Type B pancreatic cell (in vitro differentiated cells): ENCODE measurements at regions not wholly inside any gene's neighbourhood (a gene's known extent, or its start where the extent isn't known, plus 50 kb on each side); places are given as distances from the start of the nearest gene placed in this dataset.

ENCODE experiments used
- DNase-seq: peaks from one replicate; pipeline ENCODE4 v3.0.0; 2021; ENCODE audit warnings: mixed read lengths; ENCODE audit not compliant: unreplicated experiment; ENCODE audit errors: extremely low spot score
- H3K27ac Mint-ChIP-seq: 2 replicates; pipeline ENCODE4 v1.8.0; 2021; ENCODE audit warnings: mild to moderate bottlenecking, mixed read lengths
- H3K27me3 Mint-ChIP-seq: 2 replicates; pipeline ENCODE4 v1.8.0; 2021; ENCODE audit warnings: mixed read lengths
- H3K36me3 Mint-ChIP-seq: 2 replicates; pipeline ENCODE4 v1.8.0; 2021; ENCODE audit warnings: mixed read lengths
- H3K4me1 Mint-ChIP-seq: one replicate; pipeline ENCODE4 v1.8.0; 2021; ENCODE audit warnings: mixed read lengths; ENCODE audit not compliant: unreplicated experiment
- H3K4me3 Mint-ChIP-seq: 2 replicates; pipeline ENCODE4 v1.8.0; 2021; ENCODE audit warnings: mild to moderate bottlenecking, mixed read lengths
- H3K9me3 Mint-ChIP-seq: 2 replicates; pipeline ENCODE4 v1.8.0; 2021; ENCODE audit warnings: mixed read lengths
- CTCF ChIP-seq: fragments of 200-600 bp; sonication (generic); conservative IDR thresholded peaks from 2 replicates; pipeline ENCODE4 v1.5.0; 2021; ENCODE audit warnings: antibody characterized with exemption, mild to moderate bottlenecking

- Mint-ChIP-seq H3K27me3 (peaks cover 27% of the 10 kb centered on the region), H3K36me3 (no peaks in the 10 kb centered on the region), H3K4me3 (no peak overlapping the region), H3K4me1 (peaks cover 7% of the 10 kb centered on the region), H3K27ac (no peak overlapping the region), H3K9me3 (no peaks in the 10 kb centered on the region)
- no peak for TF ChIP-seq CTCF
- DNase-seq, result no peak
Measured at GRCh38 chrX:130555757-130556156, 154.0 kb downstream of the RBMX2 start.

GRCh38 chrX:130556951-130557350 is 155.2 kb downstream of the RBMX2 start:
- DNase-seq, result no peak
- no peaks in the 10 kb centered on the region for H3K36me3 Mint-ChIP-seq

GRCh38 chrX:130560544-130560943 is 158.8 kb downstream of the RBMX2 start:
- no peak for TF ChIP-seq CTCF
- H3K36me3 Mint-ChIP-seq, result no peaks in the 10 kb centered on the region
- peaks cover 8% of the 10 kb centered on the region for H3K27me3 Mint-ChIP-seq
- H3K27ac Mint-ChIP-seq, result no peak overlapping the region
- H3K4me3 Mint-ChIP-seq, result no peak overlapping the region
- DNase-seq, result no peak
- H3K4me1 Mint-ChIP-seq, result peaks cover 3% of the 10 kb centered on the region
- no peaks in the 10 kb centered on the region for H3K9me3 Mint-ChIP-seq

More at GRCh38 chrX:130556951-130557350, 155.2 kb downstream of the RBMX2 start:
- H3K27me3 Mint-ChIP-seq, result peaks cover 16% of the 10 kb centered on the region
- H3K9me3 Mint-ChIP-seq, result no peaks in the 10 kb centered on the region
- no peak overlapping the region for H3K27ac Mint-ChIP-seq
- no peak overlapping the region for H3K4me3 Mint-ChIP-seq
- no peak for TF ChIP-seq CTCF
- peaks cover 7% of the 10 kb centered on the region for H3K4me1 Mint-ChIP-seq

- Mint-ChIP-seq H3K9me3 (no peaks in the 10 kb centered on the region), H3K4me1 (no peaks in the 10 kb centered on the region), H3K36me3 (no peaks in the 10 kb centered on the region)
Measured at GRCh38 chrX:130561930-130562329, 160.1 kb downstream of the RBMX2 start.

GRCh38 chrX:130563476-130563875 is 161.7 kb downstream of the RBMX2 start:
- no peak for DNase-seq
- H3K4me3 Mint-ChIP-seq, result no peak overlapping the region
- H3K27me3 Mint-ChIP-seq, result peaks cover 11% of the 10 kb centered on the region
- H3K27ac Mint-ChIP-seq, result no peak overlapping the region
- no peak for TF ChIP-seq CTCF
- no peaks in the 10 kb centered on the region for H3K4me1 Mint-ChIP-seq
- no peaks in the 10 kb centered on the region for H3K9me3 Mint-ChIP-seq
- no peaks in the 10 kb centered on the region for H3K36me3 Mint-ChIP-seq

More at GRCh38 chrX:130561930-130562329, 160.1 kb downstream of the RBMX2 start:
- TF ChIP-seq CTCF, result no peak
- Mint-ChIP-seq H3K27ac (no peak overlapping the region), H3K4me3 (no peak overlapping the region), H3K27me3 (peaks cover 11% of the 10 kb centered on the region)
- DNase-seq, result no peak
